ENCODE measurements at regions not wholly inside any gene's neighbourhood (a gene's known extent, or its start where the extent isn't known, plus 50 kb on each side); places are given as distances from the start of the nearest gene placed in this dataset.

DNA sequence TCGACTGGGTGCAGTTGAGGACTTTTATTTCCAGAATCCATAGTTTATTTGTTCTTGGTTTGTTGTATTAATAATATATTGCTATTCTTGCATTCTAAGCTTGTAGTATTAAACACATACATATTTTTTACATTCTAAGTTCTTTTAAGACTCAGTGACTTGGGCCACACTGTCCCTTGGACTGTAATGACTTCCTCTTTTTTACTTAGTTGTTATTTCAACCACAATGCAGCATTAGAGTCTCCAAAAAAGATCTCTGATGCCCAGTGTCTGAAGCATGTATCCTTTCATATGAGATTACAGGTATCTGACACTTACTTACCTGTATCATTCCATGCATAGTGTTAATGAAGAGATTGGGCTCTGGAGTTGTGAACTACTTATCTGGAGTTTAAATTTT lies 864.9 kb upstream of the PCDH20 start:
- DNase-seq (ENCODE audit: low read depth, low spot score) = no peak
- in situ Hi-C loops (cut with HindIII; ENCODE audit: low pct_unique_long_range_greater_than_20kb, low sequenced_read_pairs) = no loop called here

DNA sequence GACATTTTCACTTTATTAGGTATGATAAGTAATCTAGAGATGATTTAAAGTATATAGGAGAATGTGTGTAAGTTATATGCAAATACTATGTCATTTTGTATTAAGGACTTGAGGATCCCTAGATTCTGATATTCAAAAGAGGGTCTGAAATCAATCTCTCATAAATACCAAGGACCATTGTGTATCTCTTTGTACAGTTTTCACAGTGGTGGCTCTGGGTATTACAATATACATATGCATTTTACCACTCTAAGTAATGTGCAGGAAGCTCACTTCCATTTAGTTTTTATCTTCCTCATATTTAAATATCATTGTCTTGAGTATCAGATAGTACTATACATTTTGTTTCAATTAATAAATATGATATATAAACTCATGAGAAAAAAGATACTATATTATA lies 862.6 kb upstream of the PCDH20 start:
- peak; percentile 19 for DNase-seq (ENCODE audit: low read depth, low spot score)
- in situ Hi-C loops (cut with HindIII; ENCODE audit: low pct_unique_long_range_greater_than_20kb, low sequenced_read_pairs) = no loop called here

DNA sequence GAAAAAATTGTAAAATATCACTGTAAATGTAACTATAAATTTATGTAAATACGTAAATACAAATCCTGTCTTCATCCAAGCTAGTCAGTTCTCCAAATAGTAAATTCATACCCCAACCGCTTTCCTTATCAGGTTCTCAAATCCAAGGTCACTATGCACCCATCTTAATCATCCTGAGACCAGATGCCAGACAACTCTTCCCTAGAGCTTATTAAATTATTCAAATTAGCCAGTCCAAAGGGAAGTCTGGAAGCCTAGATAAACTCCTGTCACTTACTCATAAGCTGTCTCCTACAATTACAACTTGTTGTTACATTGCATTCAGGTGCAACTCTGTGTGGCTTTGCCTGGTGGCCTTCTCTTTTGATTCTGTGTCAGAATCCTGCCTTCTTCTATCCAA lies 836.1 kb upstream of the PCDH20 start:
- in situ Hi-C loops (cut with HindIII; ENCODE audit: low pct_unique_long_range_greater_than_20kb, low sequenced_read_pairs) = no loop called here
- DNase-seq (ENCODE audit: low read depth, low spot score) = no peak

- peak; percentile 4 for DNase-seq (ENCODE audit: low read depth, low spot score)
- in situ Hi-C loops (cut with HindIII; ENCODE audit: low pct_unique_long_range_greater_than_20kb, low sequenced_read_pairs) = no loop called here
These were observed 835.0 kb upstream of the PCDH20 start for GRCh38 chr13:62250501-62251201.

- in situ Hi-C loops (cut with HindIII; ENCODE audit: low pct_unique_long_range_greater_than_20kb, low sequenced_read_pairs) = no loop called here
- DNase-seq (ENCODE audit: low read depth, low spot score) = no peak
These were observed 830.9 kb upstream of the PCDH20 start for GRCh38 chr13:62246581-62246980.

DNA sequence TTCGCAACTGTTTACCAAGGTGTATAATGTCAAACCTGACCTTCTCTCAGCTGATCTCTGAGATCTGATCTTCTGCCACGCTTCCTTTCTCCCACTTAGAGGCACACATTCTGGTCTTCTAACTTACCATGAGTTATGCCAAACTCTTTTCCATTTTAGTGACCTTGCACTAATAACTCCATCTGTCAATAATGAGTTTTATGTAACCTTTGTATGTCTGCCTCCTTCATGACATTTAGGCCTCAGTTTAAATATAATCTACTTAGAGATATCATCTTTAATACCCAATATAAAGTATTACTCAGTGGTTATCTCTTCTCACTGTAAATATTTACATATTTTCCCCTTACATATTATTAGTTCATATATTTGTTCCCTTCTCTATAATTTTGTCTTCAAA lies 827.5 kb upstream of the PCDH20 start:
- DNase-seq (ENCODE audit: low read depth, low spot score) = no peak
- in situ Hi-C loops (cut with HindIII; ENCODE audit: low pct_unique_long_range_greater_than_20kb, low sequenced_read_pairs) = no loop called here

GRCh38 chr13:62234780-62235440 lies 819.3 kb upstream of the PCDH20 start:
- in situ Hi-C loops (cut with HindIII; ENCODE audit: low pct_unique_long_range_greater_than_20kb, low sequenced_read_pairs) = no loop called here
- no peak for DNase-seq (ENCODE audit: low read depth, low spot score)

- DNase-seq (ENCODE audit: low read depth, low spot score) = no peak
- in situ Hi-C loops (cut with HindIII; ENCODE audit: low pct_unique_long_range_greater_than_20kb, low sequenced_read_pairs) = no loop called here
These were observed 795.3 kb upstream of the PCDH20 start for GRCh38 chr13:62210951-62211350.

DNA sequence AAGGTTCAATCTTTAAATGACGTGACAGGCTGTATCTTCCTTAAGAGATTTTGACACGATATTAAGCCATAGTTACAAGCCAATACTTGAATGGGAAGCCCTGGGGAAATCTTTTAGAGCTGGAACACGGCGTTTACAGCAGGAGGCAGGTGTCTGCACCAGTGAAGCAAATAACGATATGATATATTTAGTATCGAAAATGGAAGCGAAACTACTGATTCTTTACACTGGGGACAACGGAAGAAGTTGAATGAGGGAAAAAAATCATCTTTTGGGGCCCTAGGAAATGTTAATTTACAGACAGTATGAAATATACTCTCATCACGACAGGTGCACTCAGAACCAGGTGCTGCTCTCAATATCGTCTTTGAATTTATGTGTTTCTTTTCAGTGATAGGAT lies 793.9 kb upstream of the PCDH20 start:
- in situ Hi-C loops (cut with HindIII; ENCODE audit: low pct_unique_long_range_greater_than_20kb, low sequenced_read_pairs) = no loop called here
- DNase-seq (ENCODE audit: low read depth, low spot score) = no peak

GRCh38 chr13:62207388-62207787 lies 791.7 kb upstream of the PCDH20 start:
- in situ Hi-C loops (cut with HindIII; ENCODE audit: low pct_unique_long_range_greater_than_20kb, low sequenced_read_pairs) = no loop called here
- DNase-seq (ENCODE audit: low read depth, low spot score) = no peak

- in situ Hi-C loops (cut with HindIII; ENCODE audit: low pct_unique_long_range_greater_than_20kb, low sequenced_read_pairs) = no loop called here
- no peak for DNase-seq (ENCODE audit: low read depth, low spot score)
These were observed 790.5 kb upstream of the PCDH20 start for GRCh38 chr13:62206165-62206564.

- DNase-seq (ENCODE audit: low read depth, low spot score) = no peak
- in situ Hi-C loops (cut with HindIII; ENCODE audit: low pct_unique_long_range_greater_than_20kb, low sequenced_read_pairs) = no loop called here
These were observed 789.6 kb upstream of the PCDH20 start for GRCh38 chr13:62205273-62205672.

- no peak for DNase-seq (ENCODE audit: low read depth, low spot score)
- in situ Hi-C loops (cut with HindIII; ENCODE audit: low pct_unique_long_range_greater_than_20kb, low sequenced_read_pairs) = no loop called here
These were observed 778.7 kb upstream of the PCDH20 start for GRCh38 chr13:62194371-62194770.

GRCh38 chr13:62193919-62194318 lies 778.3 kb upstream of the PCDH20 start:
- in situ Hi-C loops (cut with HindIII; ENCODE audit: low pct_unique_long_range_greater_than_20kb, low sequenced_read_pairs) = no loop called here
- no peak for DNase-seq (ENCODE audit: low read depth, low spot score)

DNA sequence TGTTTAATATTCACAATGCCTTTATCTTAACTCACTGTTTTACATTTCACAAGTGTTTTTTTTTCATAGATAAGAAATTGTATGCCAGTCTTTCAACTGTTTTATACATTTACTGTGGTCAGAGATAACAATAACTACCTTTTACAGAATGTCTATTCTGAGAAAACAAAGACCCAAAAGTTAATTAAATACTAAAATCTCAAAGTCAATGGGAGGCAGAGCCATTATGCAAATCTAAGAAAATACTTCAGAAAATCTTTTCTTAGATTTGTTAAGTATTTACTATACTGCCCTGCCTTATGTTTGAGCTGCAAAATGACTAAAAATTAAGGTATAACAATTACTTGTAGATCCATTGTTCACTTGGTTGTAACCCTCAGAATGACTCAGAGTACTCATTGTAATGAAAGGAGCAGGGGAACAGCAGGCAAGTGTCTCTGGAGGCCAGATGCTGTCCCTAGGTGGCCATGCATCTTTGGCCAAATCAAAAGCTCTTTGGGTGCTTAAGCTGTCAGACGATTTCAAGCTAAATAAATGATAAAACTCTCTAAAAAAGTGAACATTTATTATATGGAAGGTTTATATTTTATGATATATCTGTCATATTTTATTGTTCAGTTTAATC lies 770.1 kb upstream of the PCDH20 start:
- in situ Hi-C loops (cut with HindIII; ENCODE audit: low pct_unique_long_range_greater_than_20kb, low sequenced_read_pairs) = no loop called here
- no peak for DNase-seq (ENCODE audit: low read depth, low spot score)

- no peak for DNase-seq (ENCODE audit: low read depth, low spot score)
- in situ Hi-C loops (cut with HindIII; ENCODE audit: low pct_unique_long_range_greater_than_20kb, low sequenced_read_pairs) = no loop called here
These were observed 760.4 kb upstream of the PCDH20 start for GRCh38 chr13:62176051-62176450.

DNA sequence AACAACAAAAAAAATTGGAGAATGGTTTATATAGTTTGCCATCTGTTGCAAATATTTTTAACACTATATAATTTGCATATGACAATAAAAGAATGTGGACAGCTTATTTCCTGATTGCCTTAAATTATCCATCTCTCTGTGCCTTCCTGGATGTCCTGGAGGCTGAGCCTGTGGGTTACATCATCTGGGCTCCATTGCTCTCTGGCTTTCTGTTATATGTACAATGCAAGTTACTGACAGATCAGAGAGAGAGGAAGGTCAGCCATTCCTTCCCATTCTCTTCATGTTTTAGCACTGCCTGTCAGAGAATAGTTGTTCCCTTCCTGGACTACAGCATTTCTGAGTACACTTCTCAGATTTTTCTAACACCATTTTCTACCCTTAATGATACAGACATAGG lies 758.3 kb upstream of the PCDH20 start:
- DNase-seq (ENCODE audit: low read depth, low spot score) = no peak
- in situ Hi-C loops (cut with HindIII; ENCODE audit: low pct_unique_long_range_greater_than_20kb, low sequenced_read_pairs) = no loop called here

DNA sequence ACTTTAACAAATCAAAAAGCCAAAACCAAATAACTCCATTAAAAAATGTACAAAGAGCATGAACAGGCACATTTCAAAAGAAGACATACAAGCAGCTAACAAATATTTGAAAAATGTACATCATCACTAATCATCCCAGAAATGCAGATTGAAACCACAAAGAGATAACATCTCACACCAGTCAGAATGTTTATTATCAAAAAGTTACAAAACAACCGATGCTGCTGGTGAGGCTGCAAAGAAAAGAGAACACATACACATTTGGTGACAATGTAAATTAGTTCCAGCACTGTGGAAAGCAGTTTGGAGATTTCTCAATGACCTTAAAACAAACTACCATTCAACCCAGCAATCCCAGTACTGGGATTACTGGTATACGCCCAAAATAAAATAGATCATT lies 756.0 kb upstream of the PCDH20 start:
- DNase-seq (ENCODE audit: low read depth, low spot score) = no peak

GRCh38 chr13:62168891-62169290 lies 753.2 kb upstream of the PCDH20 start:
- in situ Hi-C loops (cut with HindIII; ENCODE audit: low pct_unique_long_range_greater_than_20kb, low sequenced_read_pairs) = no loop called here
- DNase-seq (ENCODE audit: low read depth, low spot score) = no peak

More for the DNA sequence above, 756.0 kb upstream of the PCDH20 start:
- in situ Hi-C loops (cut with HindIII; ENCODE audit: low pct_unique_long_range_greater_than_20kb, low sequenced_read_pairs) = no loop called here

Data from SK-MEL-5 (cell line).